Lower lobe of right lung (tissue), 2 donors: ENCODE measurements at regions not wholly inside any gene's neighbourhood (a gene's known extent, or its start where the extent isn't known, plus 50 kb on each side); places are given as distances from the start of the nearest gene placed in this dataset.
"Not testable (repeated sequence)": the region's sequence is repeated elsewhere in the genome, so short reads cannot be mapped to it uniquely, and the experiment has no call there.

Experiments
- ATAC-seq, 2 donors: fragments of 200-7000 bp; cut with Tn5 transposase; one replicate each; pipeline ENCODE4 v1.9.1; 2020 to 2022; ENCODE audit warnings: mild to moderate bottlenecking in 2 of 2, moderate library complexity in 2 of 2
- DNase-seq: peaks from one replicate; pipeline ENCODE4 v3.0.0-alpha.2; 2020
- H3K27ac ChIP-seq: fragments of 200-600 bp; one replicate; pipeline ENCODE4 v1.8.0; 2022
- H3K27me3 ChIP-seq: fragments of 200-600 bp; one replicate; pipeline ENCODE4 v1.8.0; 2022; ENCODE audit warnings: low read depth
- H3K36me3 ChIP-seq: fragments of 200-600 bp; one replicate; pipeline ENCODE4 v1.8.0; 2022; ENCODE audit warnings: mild to moderate bottlenecking
- H3K4me1 ChIP-seq: fragments of 200-600 bp; one replicate; pipeline ENCODE4 v1.8.0; 2022
- H3K4me3 ChIP-seq: fragments of 200-600 bp; one replicate; pipeline ENCODE4 v1.8.0; 2022; ENCODE audit warnings: mild to moderate bottlenecking
- H3K9me3 ChIP-seq: fragments of 200-600 bp; one replicate; pipeline ENCODE4 v1.8.0; 2022
- CTCF ChIP-seq: fragments of 200-600 bp; IDR thresholded peaks from one replicate; pipeline ENCODE4 v1.8.0; 2022; ENCODE audit warnings: antibody characterized with exemption, mild to moderate bottlenecking
- intact Hi-C: fragments of 100-400 bp; cut with DNase I; formaldehyde crosslinking; loops from one replicate; pipeline ENCODE4 v1.11.0; 2022
- donor health status: DM: no; HTN: yes; CAD: no; lungs with severe emphysema.

- ATAC-seq (no peak), DNase-seq (no peak)
- Histone ChIP-seq H3K27ac (no peak overlapping the region), H3K9me3 (no peaks in the 10 kb centered on the region), H3K36me3 (no peaks in the 10 kb centered on the region), H3K27me3 (no peaks in the 10 kb centered on the region), H3K4me1 (no peaks in the 10 kb centered on the region), H3K4me3 (no peak overlapping the region)
- no peak for TF ChIP-seq CTCF
- intact Hi-C loops: no loop called here
These were observed 776.4 kb downstream of the EPHA4 start for GRCh38 chr2:220795705-220796104.

GRCh38 chr2:220811115-220811514 is 761.0 kb downstream of the EPHA4 start:
- Histone ChIP-seq H3K4me3 (no peak overlapping the region), H3K9me3 (no peaks in the 10 kb centered on the region), H3K27me3 (no peaks in the 10 kb centered on the region), H3K27ac (no peak overlapping the region), H3K36me3 (no peaks in the 10 kb centered on the region), H3K4me1 (no peaks in the 10 kb centered on the region)
- DNase-seq (no peak), ATAC-seq (no peak)
- intact Hi-C loops: no loop called here
- TF ChIP-seq CTCF: no peak

GRCh38 chr2:220811952-220812570 is 760.0 kb downstream of the EPHA4 start:
- intact Hi-C loops: no loop called here
- Histone ChIP-seq H3K27ac (no peak overlapping the region), H3K4me3 (no peak overlapping the region), H3K4me1 (no peaks in the 10 kb centered on the region), H3K36me3 (no peaks in the 10 kb centered on the region), H3K27me3 (no peaks in the 10 kb centered on the region), H3K9me3 (no peaks in the 10 kb centered on the region)
- DNase-seq (no peak), ATAC-seq (no peak)
- no peak for TF ChIP-seq CTCF

- DNase-seq: no peak
- no peak for TF ChIP-seq CTCF
- no peak for ATAC-seq
- no peaks in the 10 kb centered on the region for H3K9me3 ChIP-seq
- H3K36me3 ChIP-seq: no peaks in the 10 kb centered on the region
- no peak overlapping the region for H3K4me3 ChIP-seq
- intact Hi-C loops: no loop called here
- no peak overlapping the region for H3K27ac ChIP-seq
- no peaks in the 10 kb centered on the region for H3K4me1 ChIP-seq
- no peaks in the 10 kb centered on the region for H3K27me3 ChIP-seq
These were observed 757.7 kb downstream of the EPHA4 start for GRCh38 chr2:220814441-220814840.

GRCh38 chr2:220815698-220816097 is 756.4 kb downstream of the EPHA4 start:
- intact Hi-C loops: no loop called here
- H3K27me3 ChIP-seq: no peaks in the 10 kb centered on the region
- no peak for TF ChIP-seq CTCF
- no peaks in the 10 kb centered on the region for H3K36me3 ChIP-seq
- no peak overlapping the region for H3K4me3 ChIP-seq
- H3K4me1 ChIP-seq: no peaks in the 10 kb centered on the region
- H3K27ac ChIP-seq: no peak overlapping the region
- DNase-seq: no peak
- no peak for ATAC-seq
- H3K9me3 ChIP-seq: no peaks in the 10 kb centered on the region

GRCh38 chr2:220821683-220822082 is 750.4 kb downstream of the EPHA4 start:
- no peak overlapping the region for H3K4me3 ChIP-seq
- H3K36me3 ChIP-seq: no peaks in the 10 kb centered on the region
- DNase-seq (no peak), ATAC-seq (no peak)
- TF ChIP-seq CTCF: no peak
- no peaks in the 10 kb centered on the region for H3K4me1 ChIP-seq
- H3K27me3 ChIP-seq: no peaks in the 10 kb centered on the region
- H3K9me3 ChIP-seq: no peaks in the 10 kb centered on the region
- H3K27ac ChIP-seq: no peak overlapping the region
- intact Hi-C loops: no loop called here

DNA sequence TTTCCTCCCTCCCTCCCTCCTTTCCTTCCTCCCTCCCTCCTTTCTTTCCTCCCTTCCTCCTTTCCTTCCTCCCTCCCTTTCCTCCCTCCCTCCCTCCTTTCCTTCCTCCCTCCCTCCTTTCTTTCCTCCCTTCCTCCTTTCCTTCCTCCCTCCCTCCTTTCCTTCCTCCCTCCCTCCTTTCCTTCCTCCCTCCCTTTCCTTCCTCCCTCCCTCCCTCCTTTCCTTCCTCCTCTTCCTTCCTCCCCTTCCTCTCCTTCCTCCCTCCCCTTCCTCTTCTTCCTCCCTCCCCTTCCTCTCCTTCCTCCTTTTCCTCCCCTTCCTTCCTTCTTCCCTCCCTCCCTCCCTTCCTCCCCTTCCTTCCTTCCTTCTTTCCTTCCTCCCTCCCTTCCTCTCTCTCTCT is 748.5 kb downstream of the EPHA4 start:
- intact Hi-C loops, H3K36me3 ChIP-seq, DNase-seq, H3K4me1 ChIP-seq, H3K27me3 ChIP-seq, ATAC-seq, H3K9me3 ChIP-seq, H3K4me3 ChIP-seq, H3K27ac ChIP-seq: not testable (repeated sequence)
